Sigmoid colon (tissue), 4 donors: ENCODE measurements at regions not wholly inside any gene's neighbourhood (a gene's known extent, or its start where the extent isn't known, plus 50 kb on each side); places are given as distances from the start of the nearest gene placed in this dataset.

Experiments used
- CTCF ChIP-seq, 4 experiments: fragments of 450-650 bp in 3 of 4; fragments of 200-600 bp in 1 of 4; IDR thresholded peaks; one replicate each; pipeline ENCODE4 v1.5.1; 2016 to 2019; ENCODE audit warnings: antibody characterized with exemption in 4 of 4, mild to moderate bottlenecking in 3 of 4, moderate library complexity in 2 of 4
- EP300 ChIP-seq, 4 donors: sonication (generic); formaldehyde crosslinking; IDR thresholded peaks; one replicate each; pipeline ENCODE4 v1.6.1; 2017; ENCODE audit warnings: antibody characterized with exemption in 4 of 4
- POLR2A ChIP-seq, 2 donors: fragments of 450-650 bp; IDR thresholded peaks; one replicate each; pipeline ENCODE4 v1.6.1; 2016; ENCODE audit warnings: antibody characterized with exemption in 2 of 2, mild to moderate bottlenecking in 2 of 2, moderate library complexity in 2 of 2
- POLR2AphosphoS5 ChIP-seq, 4 donors: sonication (generic); formaldehyde crosslinking; IDR thresholded peaks; one replicate each; pipeline ENCODE4 v1.6.1; 2017; ENCODE audit warnings: antibody characterized with exemption in 4 of 4

GRCh38 chr17:71313866-71314265 lies 807.0 kb upstream of the SOX9 start:
- TF ChIP-seq CTCF (IDR thresholded peaks at IDR 0.05): no peak
- no peak for TF ChIP-seq EP300 (IDR thresholded peaks at IDR 0.05)
- TF ChIP-seq POLR2AphosphoS5 (IDR thresholded peaks at IDR 0.05): no peak
- no peak for TF ChIP-seq POLR2A (IDR thresholded peaks at IDR 0.05)
